ENCODE measurements at regions not wholly inside any gene's neighbourhood (a gene's known extent, or its start where the extent isn't known, plus 50 kb on each side); places are given as distances from the start of the nearest gene placed in this dataset.

GRCh38 chr3:94293793-94294195 is 230.9 kb downstream of the NSUN3 start:
- H3K4me3 ChIP-seq (ENCODE audit: insufficient read depth, low read depth, low read length) = no peak overlapping the region
- Mint-ChIP-seq H3K36me3 (ENCODE audit: low read depth, unreplicated experiment) (no peaks in the 10 kb centered on the region), H3K27me3 (ENCODE audit: low read depth, unreplicated experiment) (no peaks in the 10 kb centered on the region), H3K4me1 (ENCODE audit: low read depth, unreplicated experiment) (no peaks in the 10 kb centered on the region), H3K27ac (ENCODE audit: unreplicated experiment) (no peak overlapping the region), H3K9me3 (ENCODE audit: unreplicated experiment) (no peaks in the 10 kb centered on the region), H3K4me3 (ENCODE audit: unreplicated experiment) (no peak overlapping the region)
- no peak overlapping the region for H3K4me2 ChIP-seq (ENCODE audit: low read length)
- no peak for FAIRE-seq
- H3K27me3 ChIP-seq (ENCODE audit: insufficient read depth, low read length) = no peaks in the 10 kb centered on the region
- no peaks in the 10 kb centered on the region for H3K79me2 ChIP-seq (ENCODE audit: insufficient read depth, low read length)
- H4K20me1 ChIP-seq (ENCODE audit: insufficient read depth, low read length) = no peaks in the 10 kb centered on the region
- TF ChIP-seq EZH2 (IDR thresholded peaks at IDR 0.05; ENCODE audit: insufficient read depth, low read length) (no peak), CTCF (IDR thresholded peaks at IDR 0.05; ENCODE audit: insufficient read depth, low read depth, low read length) (no peak)
- H3K9me3 ChIP-seq (ENCODE audit: insufficient read depth, low read depth, low read length) = no peaks in the 10 kb centered on the region
- H3K36me3 ChIP-seq (ENCODE audit: insufficient read depth, low read length) = no peaks in the 10 kb centered on the region
- H3K27ac ChIP-seq (ENCODE audit: low read depth, low read length) = no peak overlapping the region
- H2AFZ ChIP-seq (ENCODE audit: low read depth, low read length) = no peak overlapping the region
- H3K4me1 ChIP-seq (ENCODE audit: insufficient read depth, low read length) = no peaks in the 10 kb centered on the region
- peak; percentile 3 for DNase-seq (ENCODE audit: low read depth)
- no peak overlapping the region for H3K9ac ChIP-seq (ENCODE audit: low read length)

GRCh38 chr3:94294806-94295205 is 231.9 kb downstream of the NSUN3 start:
- H3K9me3 Mint-ChIP-seq (ENCODE audit: unreplicated experiment) = no peaks in the 10 kb centered on the region
- Histone ChIP-seq H2AFZ (ENCODE audit: low read depth, low read length) (no peak overlapping the region), H4K20me1 (ENCODE audit: insufficient read depth, low read length) (no peaks in the 10 kb centered on the region), H3K9ac (ENCODE audit: low read length) (no peak overlapping the region), H3K4me1 (ENCODE audit: insufficient read depth, low read length) (no peaks in the 10 kb centered on the region), H3K9me3 (ENCODE audit: insufficient read depth, low read depth, low read length) (no peaks in the 10 kb centered on the region), H3K36me3 (ENCODE audit: insufficient read depth, low read length) (no peaks in the 10 kb centered on the region), H3K4me2 (ENCODE audit: low read length) (no peak overlapping the region), H3K27ac (ENCODE audit: low read depth, low read length) (no peak overlapping the region), H3K79me2 (ENCODE audit: insufficient read depth, low read length) (no peaks in the 10 kb centered on the region), H3K27me3 (ENCODE audit: insufficient read depth, low read length) (no peaks in the 10 kb centered on the region), H3K4me3 (ENCODE audit: insufficient read depth, low read depth, low read length) (no peak overlapping the region)
- H3K27ac Mint-ChIP-seq (ENCODE audit: unreplicated experiment) = no peak overlapping the region
- DNase-seq (ENCODE audit: low read depth) = no peak
- H3K27me3 Mint-ChIP-seq (ENCODE audit: low read depth, unreplicated experiment) = no peaks in the 10 kb centered on the region
- TF ChIP-seq CTCF (IDR thresholded peaks at IDR 0.05; ENCODE audit: insufficient read depth, low read depth, low read length) = no peak
- H3K36me3 Mint-ChIP-seq (ENCODE audit: low read depth, unreplicated experiment) = no peaks in the 10 kb centered on the region
- H3K4me3 Mint-ChIP-seq (ENCODE audit: unreplicated experiment) = no peak overlapping the region
- peak; percentile 41 for FAIRE-seq
- no peaks in the 10 kb centered on the region for H3K4me1 Mint-ChIP-seq (ENCODE audit: low read depth, unreplicated experiment)

GRCh38 chr3:94299716-94300115 is 236.9 kb downstream of the NSUN3 start:
- no peaks in the 10 kb centered on the region for H3K36me3 ChIP-seq (ENCODE audit: insufficient read depth, low read length)
- DNase-seq (ENCODE audit: low read depth) (no peak), FAIRE-seq (no peak)
- Mint-ChIP-seq H3K4me1 (ENCODE audit: low read depth, unreplicated experiment) (no peaks in the 10 kb centered on the region), H3K4me3 (ENCODE audit: unreplicated experiment) (no peak overlapping the region), H3K27me3 (ENCODE audit: low read depth, unreplicated experiment) (no peaks in the 10 kb centered on the region), H3K27ac (ENCODE audit: unreplicated experiment) (no peak overlapping the region), H3K9me3 (ENCODE audit: unreplicated experiment) (no peaks in the 10 kb centered on the region), H3K36me3 (ENCODE audit: low read depth, unreplicated experiment) (no peaks in the 10 kb centered on the region)
- H3K27ac ChIP-seq (ENCODE audit: low read depth, low read length) = no peak overlapping the region
- TF ChIP-seq EZH2 (IDR thresholded peaks at IDR 0.05; ENCODE audit: insufficient read depth, low read length) (no peak), CTCF (IDR thresholded peaks at IDR 0.05; ENCODE audit: insufficient read depth, low read depth, low read length) (no peak)
- H3K9ac ChIP-seq (ENCODE audit: low read length) = no peak overlapping the region
- H3K9me3 ChIP-seq (ENCODE audit: insufficient read depth, low read depth, low read length) = no peaks in the 10 kb centered on the region
- H4K20me1 ChIP-seq (ENCODE audit: insufficient read depth, low read length) = no peaks in the 10 kb centered on the region
- H3K27me3 ChIP-seq (ENCODE audit: insufficient read depth, low read length) = no peaks in the 10 kb centered on the region
- no peak overlapping the region for H2AFZ ChIP-seq (ENCODE audit: low read depth, low read length)
- peaks cover 5% of the 10 kb centered on the region for H3K4me1 ChIP-seq (ENCODE audit: insufficient read depth, low read length)
- no peaks in the 10 kb centered on the region for H3K79me2 ChIP-seq (ENCODE audit: insufficient read depth, low read length)
- H3K4me3 ChIP-seq (ENCODE audit: insufficient read depth, low read depth, low read length) = no peak overlapping the region
- no peak overlapping the region for H3K4me2 ChIP-seq (ENCODE audit: low read length)

Data from astrocyte (in vitro differentiated cells and primary cell).